ENCODE measurements at regions not wholly inside any gene's neighbourhood (a gene's known extent, or its start where the extent isn't known, plus 50 kb on each side); places are given as distances from the start of the nearest gene placed in this dataset.

DNA sequence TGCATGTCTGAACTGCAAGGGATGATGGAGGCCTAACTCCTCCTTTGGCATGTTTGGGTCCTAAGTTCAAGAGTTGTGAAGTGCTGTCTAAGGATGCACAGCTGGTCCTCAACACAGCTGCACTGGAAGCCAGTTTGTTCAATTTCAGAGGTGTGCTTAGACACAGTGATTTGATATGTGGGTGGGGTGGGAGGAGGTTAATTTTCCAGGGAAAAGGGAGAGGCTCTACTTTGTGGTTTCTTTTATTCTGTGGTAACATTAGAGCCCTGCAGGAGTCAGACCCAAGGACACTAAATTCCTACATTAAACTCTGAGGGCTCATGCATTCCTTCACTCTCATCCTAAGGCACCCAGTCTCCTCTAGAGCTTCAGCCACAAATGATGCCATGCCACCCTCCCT, 188.4 kb upstream of the MAST4 start:
- H3K4me1 ChIP-seq (replicated peaks; ENCODE audit: insufficient read depth), result no peaks in the 10 kb centered on the region
- intact Hi-C loops (cut with micrococcal nuclease; ENCODE audit: unreplicated experiment), result no loop called here
- no peak overlapping the region for H2AFZ ChIP-seq
- H3K79me2 ChIP-seq (ENCODE audit: low read depth), result no peaks in the 10 kb centered on the region
- 0 out of 2 replicates have a peak, but pooled peaks cover 15% of the 10 kb centered on the region for H3K27me3 ChIP-seq (ENCODE audit: insufficient read depth, low read depth)
- no peak for DNase-seq
- no peak for TF ChIP-seq EZH2 (IDR thresholded peaks at IDR 0.05; ENCODE audit: low read depth)
- TF ChIP-seq, protein P1, sequence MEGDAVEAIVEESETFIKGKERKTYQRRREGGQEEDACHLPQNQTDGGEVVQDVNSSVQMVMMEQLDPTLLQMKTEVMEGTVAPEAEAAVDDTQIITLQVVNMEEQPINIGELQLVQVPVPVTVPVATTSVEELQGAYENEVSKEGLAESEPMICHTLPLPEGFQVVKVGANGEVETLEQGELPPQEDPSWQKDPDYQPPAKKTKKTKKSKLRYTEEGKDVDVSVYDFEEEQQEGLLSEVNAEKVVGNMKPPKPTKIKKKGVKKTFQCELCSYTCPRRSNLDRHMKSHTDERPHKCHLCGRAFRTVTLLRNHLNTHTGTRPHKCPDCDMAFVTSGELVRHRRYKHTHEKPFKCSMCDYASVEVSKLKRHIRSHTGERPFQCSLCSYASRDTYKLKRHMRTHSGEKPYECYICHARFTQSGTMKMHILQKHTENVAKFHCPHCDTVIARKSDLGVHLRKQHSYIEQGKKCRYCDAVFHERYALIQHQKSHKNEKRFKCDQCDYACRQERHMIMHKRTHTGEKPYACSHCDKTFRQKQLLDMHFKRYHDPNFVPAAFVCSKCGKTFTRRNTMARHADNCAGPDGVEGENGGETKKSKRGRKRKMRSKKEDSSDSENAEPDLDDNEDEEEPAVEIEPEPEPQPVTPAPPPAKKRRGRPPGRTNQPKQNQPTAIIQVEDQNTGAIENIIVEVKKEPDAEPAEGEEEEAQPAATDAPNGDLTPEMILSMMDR (conservative IDR thresholded peaks at IDR 0.05), result no peak
- H3F3A ChIP-seq (ENCODE audit: insufficient read depth, low read depth), result no peaks in the 10 kb centered on the region
- no TSS peak for BruUV-seq (replicated peaks)
- no peaks in the 10 kb centered on the region for H3K9me2 ChIP-seq (ENCODE audit: insufficient read depth)
- H3K36me3 ChIP-seq (ENCODE audit: low read depth), result no peaks in the 10 kb centered on the region
- H3K4me2 ChIP-seq, result no peak overlapping the region
- no peaks in the 10 kb centered on the region for H3K9me3 ChIP-seq (ENCODE audit: insufficient read depth, low read depth)
- ChIA-PET POLR2A (ENCODE audit: unreplicated experiment) (no interaction called here), CTCF (no interaction called here)
- no peak overlapping the region for H3K27ac ChIP-seq
- H3K4me3 ChIP-seq, result no peak overlapping the region
- H4K20me1 ChIP-seq (ENCODE audit: insufficient read depth), result no peaks in the 10 kb centered on the region

DNA sequence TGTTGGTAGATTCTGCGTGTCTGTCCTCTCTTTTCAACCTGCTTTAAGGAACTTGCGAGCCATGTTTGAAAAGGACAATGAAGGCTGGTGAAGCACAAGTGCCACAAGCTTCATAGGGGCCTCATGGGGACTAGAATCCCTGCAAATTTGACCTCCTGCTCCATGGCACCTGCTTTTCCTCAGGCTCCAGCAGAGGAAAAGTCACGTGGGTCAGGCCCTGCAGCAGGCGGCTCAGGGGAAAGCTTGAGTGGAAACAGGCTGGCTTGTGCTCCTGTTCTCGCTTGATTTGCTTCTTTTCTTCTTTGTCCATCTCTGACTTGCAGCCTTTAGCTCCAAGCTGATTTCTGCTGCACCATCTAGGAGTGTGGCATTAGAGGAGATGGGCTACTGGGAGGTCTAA, 187.6 kb upstream of the MAST4 start:
- Histone ChIP-seq H3K4me2 (no peak overlapping the region), H3K9me2 (ENCODE audit: insufficient read depth) (no peaks in the 10 kb centered on the region), H4K20me1 (ENCODE audit: insufficient read depth) (no peaks in the 10 kb centered on the region), H3K4me3 (no peak overlapping the region), H2AFZ (no peak overlapping the region), H3K27ac (no peak overlapping the region), H3F3A (ENCODE audit: insufficient read depth, low read depth) (no peaks in the 10 kb centered on the region), H3K4me1 (replicated peaks; ENCODE audit: insufficient read depth) (no peaks in the 10 kb centered on the region), H3K9me3 (ENCODE audit: insufficient read depth, low read depth) (no peaks in the 10 kb centered on the region), H3K36me3 (ENCODE audit: low read depth) (no peaks in the 10 kb centered on the region), H3K79me2 (ENCODE audit: low read depth) (no peaks in the 10 kb centered on the region), H3K27me3 (ENCODE audit: insufficient read depth, low read depth) (0 out of 2 replicates have a peak, but pooled peaks cover 12% of the 10 kb centered on the region)
- TF ChIP-seq EZH2 (IDR thresholded peaks at IDR 0.05; ENCODE audit: low read depth), result no peak
- TF ChIP-seq, protein P1 (conservative IDR thresholded peaks at IDR 0.05), result no peak
- POLR2A ChIA-PET (ENCODE audit: unreplicated experiment), result no interaction called here
- DNase-seq, result no peak
- no TSS peak for BruUV-seq (replicated peaks)
- intact Hi-C loops (cut with micrococcal nuclease; ENCODE audit: unreplicated experiment), result no loop called here
- CTCF ChIA-PET, result no interaction called here

DNA sequence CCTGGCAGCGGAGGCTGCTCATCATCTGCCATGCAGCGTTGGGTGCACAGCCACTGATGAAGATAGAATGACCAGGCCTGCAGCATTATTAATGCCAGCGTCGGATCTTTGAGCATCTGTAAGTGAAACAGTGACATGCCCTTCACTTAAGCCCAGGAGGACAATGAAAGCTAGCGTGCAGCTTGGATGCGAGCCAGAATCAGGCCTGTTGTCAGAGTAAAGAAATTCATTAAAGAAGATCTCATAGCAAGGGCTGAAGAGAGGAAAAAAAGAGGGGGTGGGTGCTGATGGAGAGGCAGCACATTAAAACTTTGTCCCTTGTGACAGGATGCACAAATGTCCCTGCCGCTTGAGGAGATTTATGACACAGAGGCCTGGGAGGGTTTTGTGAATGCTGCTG, 186.1 kb upstream of the MAST4 start:
- no peak overlapping the region for H3K4me2 ChIP-seq
- H3K27ac ChIP-seq, result no peak overlapping the region
- no peaks in the 10 kb centered on the region for H3K36me3 ChIP-seq (ENCODE audit: low read depth)
- no peaks in the 10 kb centered on the region for H3K79me2 ChIP-seq (ENCODE audit: low read depth)
- H4K20me1 ChIP-seq (ENCODE audit: insufficient read depth), result no peaks in the 10 kb centered on the region
- H3K4me3 ChIP-seq, result no peak overlapping the region
- no peaks in the 10 kb centered on the region for H3K9me2 ChIP-seq (ENCODE audit: insufficient read depth)
- no TSS peak for BruUV-seq (replicated peaks)
- no peaks in the 10 kb centered on the region for H3K9me3 ChIP-seq (ENCODE audit: insufficient read depth, low read depth)
- TF ChIP-seq EZH2 (IDR thresholded peaks at IDR 0.05; ENCODE audit: low read depth), result no peak
- TF ChIP-seq, protein P1 (conservative IDR thresholded peaks at IDR 0.05), result no peak
- ChIA-PET POLR2A (ENCODE audit: unreplicated experiment) (no interaction called here), CTCF (no interaction called here)
- H2AFZ ChIP-seq, result no peak overlapping the region
- intact Hi-C loops (cut with micrococcal nuclease; ENCODE audit: unreplicated experiment), result no loop called here
- no peaks in the 10 kb centered on the region for H3K4me1 ChIP-seq (replicated peaks; ENCODE audit: insufficient read depth)
- H3F3A ChIP-seq (ENCODE audit: insufficient read depth, low read depth), result no peaks in the 10 kb centered on the region
- DNase-seq, result no peak
- H3K27me3 ChIP-seq (ENCODE audit: insufficient read depth, low read depth), result 0 out of 2 replicates have a peak, but pooled peaks cover 4% of the 10 kb centered on the region

Data from PC-9 (cell line).